ENCODE measurements at regions not wholly inside any gene's neighbourhood (a gene's known extent, or its start where the extent isn't known, plus 50 kb on each side); places are given as distances from the start of the nearest gene placed in this dataset.

DNA sequence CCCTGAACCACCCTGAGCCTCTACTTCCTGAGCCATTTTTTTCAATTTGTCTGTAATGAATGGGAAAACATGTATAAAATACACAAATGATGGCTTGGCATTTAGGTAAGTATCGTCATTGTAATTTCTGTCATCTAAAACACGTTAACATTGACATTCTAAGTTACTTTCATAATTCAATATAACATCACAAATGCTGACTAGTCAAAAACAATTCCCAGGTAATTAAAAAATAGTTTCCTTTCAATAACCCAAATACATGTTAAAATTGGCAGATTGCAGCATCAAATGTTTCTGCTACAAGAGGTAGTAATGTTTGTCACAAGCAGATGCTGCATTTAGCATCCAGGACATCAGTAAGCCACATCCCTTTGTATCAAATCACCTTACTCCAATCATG lies 776.4 kb downstream of the KCTD16 start:
- TF ChIP-seq CTCF (conservative IDR thresholded peaks at IDR 0.05) (no peak), EZH2 (IDR thresholded peaks at IDR 0.05; ENCODE audit: low read depth) (no peak)
- no TSS peak for BruUV-seq (replicated peaks)
- Histone ChIP-seq H3K79me2 (ENCODE audit: low read depth) (no peaks in the 10 kb centered on the region), H3K27me3 (ENCODE audit: insufficient read depth, low read depth) (no peaks in the 10 kb centered on the region), H3K9me3 (ENCODE audit: insufficient read depth, low read depth) (no peaks in the 10 kb centered on the region), H3K4me2 (no peak overlapping the region), H3K27ac (no peak overlapping the region), H3F3A (ENCODE audit: insufficient read depth, low read depth) (no peaks in the 10 kb centered on the region), H2AFZ (no peak overlapping the region), H4K20me1 (ENCODE audit: insufficient read depth) (no peaks in the 10 kb centered on the region), H3K36me3 (ENCODE audit: low read depth) (no peaks in the 10 kb centered on the region), H3K4me1 (replicated peaks; ENCODE audit: insufficient read depth) (no peaks in the 10 kb centered on the region), H3K9me2 (ENCODE audit: insufficient read depth) (no peaks in the 10 kb centered on the region), H3K4me3 (no peak overlapping the region)
- DNase-seq = no peak
- ChIA-PET CTCF (no interaction called here), POLR2A (ENCODE audit: unreplicated experiment) (no interaction called here)
- intact Hi-C loops (cut with micrococcal nuclease; ENCODE audit: unreplicated experiment) = no loop called here

DNA sequence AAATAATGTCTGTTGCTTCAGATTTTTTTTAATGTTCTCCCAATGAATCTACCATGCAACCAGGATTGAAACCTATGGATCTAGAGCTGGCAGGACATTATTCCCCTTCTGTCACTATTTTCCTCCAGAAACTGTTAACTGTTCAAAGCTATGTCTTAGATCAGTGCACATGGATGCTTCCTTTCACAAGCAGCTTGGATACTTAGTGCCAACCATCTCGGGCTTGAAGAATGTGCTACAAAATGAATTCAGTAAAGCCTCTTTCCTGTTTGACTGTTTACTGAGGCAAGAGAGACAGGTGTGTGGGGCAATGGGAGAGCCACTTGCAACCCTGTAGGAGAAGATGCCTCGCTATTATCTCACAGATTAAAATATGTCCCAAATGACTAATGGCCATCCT lies 774.8 kb downstream of the KCTD16 start:
- no peak for TF ChIP-seq CTCF (conservative IDR thresholded peaks at IDR 0.05)
- TF ChIP-seq EZH2 (IDR thresholded peaks at IDR 0.05; ENCODE audit: low read depth) = no peak
- Histone ChIP-seq H3K4me3 (no peak overlapping the region), H3F3A (ENCODE audit: insufficient read depth, low read depth) (no peaks in the 10 kb centered on the region), H3K4me2 (no peak overlapping the region), H3K27me3 (ENCODE audit: insufficient read depth, low read depth) (no peaks in the 10 kb centered on the region), H3K79me2 (ENCODE audit: low read depth) (no peaks in the 10 kb centered on the region), H3K9me2 (ENCODE audit: insufficient read depth) (no peaks in the 10 kb centered on the region), H2AFZ (no peak overlapping the region), H3K4me1 (replicated peaks; ENCODE audit: insufficient read depth) (no peaks in the 10 kb centered on the region), H3K27ac (no peak overlapping the region), H3K36me3 (ENCODE audit: low read depth) (no peaks in the 10 kb centered on the region), H4K20me1 (ENCODE audit: insufficient read depth) (no peaks in the 10 kb centered on the region), H3K9me3 (ENCODE audit: insufficient read depth, low read depth) (no peaks in the 10 kb centered on the region)
- no TSS peak for BruUV-seq (replicated peaks)
- ChIA-PET CTCF (no interaction called here), POLR2A (ENCODE audit: unreplicated experiment) (no interaction called here)
- intact Hi-C loops (cut with micrococcal nuclease; ENCODE audit: unreplicated experiment) = no loop called here
- DNase-seq = no peak

DNA sequence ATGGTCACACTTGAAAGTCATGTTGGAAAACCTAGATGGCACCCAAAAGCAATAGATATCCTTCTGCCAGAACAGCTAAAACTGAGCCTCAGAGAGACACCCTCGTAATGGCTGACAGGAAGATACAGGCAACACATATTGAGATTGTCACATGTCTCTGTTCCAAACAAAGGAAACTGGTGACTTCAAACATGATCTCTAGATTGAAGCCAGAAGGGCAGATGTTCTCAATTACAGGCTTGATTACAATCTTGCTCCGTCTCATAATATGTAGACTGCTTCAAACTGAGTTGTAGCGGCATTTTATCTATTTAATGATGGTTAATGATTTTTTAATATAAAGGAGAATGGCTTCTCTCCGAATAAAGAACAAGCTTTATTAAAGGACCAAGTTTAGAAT lies 774.3 kb downstream of the KCTD16 start:
- Histone ChIP-seq H3K9me2 (ENCODE audit: insufficient read depth) (no peaks in the 10 kb centered on the region), H2AFZ (no peak overlapping the region), H3K27me3 (ENCODE audit: insufficient read depth, low read depth) (no peaks in the 10 kb centered on the region), H3K27ac (no peak overlapping the region), H3K4me3 (no peak overlapping the region), H3K4me2 (no peak overlapping the region), H3K79me2 (ENCODE audit: low read depth) (no peaks in the 10 kb centered on the region), H3K9me3 (ENCODE audit: insufficient read depth, low read depth) (no peaks in the 10 kb centered on the region), H3F3A (ENCODE audit: insufficient read depth, low read depth) (no peaks in the 10 kb centered on the region), H3K4me1 (replicated peaks; ENCODE audit: insufficient read depth) (no peaks in the 10 kb centered on the region), H3K36me3 (ENCODE audit: low read depth) (no peaks in the 10 kb centered on the region), H4K20me1 (ENCODE audit: insufficient read depth) (no peaks in the 10 kb centered on the region)
- DNase-seq = no peak
- intact Hi-C loops (cut with micrococcal nuclease; ENCODE audit: unreplicated experiment) = no loop called here
- POLR2A ChIA-PET (ENCODE audit: unreplicated experiment) = no interaction called here
- CTCF ChIA-PET = no interaction called here
- BruUV-seq (replicated peaks) = no TSS peak
- TF ChIP-seq EZH2 (IDR thresholded peaks at IDR 0.05; ENCODE audit: low read depth) (no peak), CTCF (conservative IDR thresholded peaks at IDR 0.05) (no peak)
